H1 (cell line): ENCODE measurements at regions not wholly inside any gene's neighbourhood (a gene's known extent, or its start where the extent isn't known, plus 50 kb on each side); places are given as distances from the start of the nearest gene placed in this dataset.

ENCODE experiments used
- CTCF ChIA-PET: fragments of 300-600 bp; sonication (Branson Sonifier 250); formaldehyde crosslinking; loops from one replicate; lab custom pipeline; 2021; ENCODE audit not compliant: partially characterized antibody; lab: Charles Lee
- POLR2A ChIA-PET: fragments of 300-600 bp; sonication (Branson Sonifier 250); formaldehyde crosslinking; loops from one replicate; lab custom pipeline; 2021; ENCODE audit warnings: inconsistent platforms; ENCODE audit not compliant: partially characterized antibody; lab: Charles Lee
- DNase-seq, 2 experiments: peaks; one replicate each; pipeline versions ENCODE4 v3.0.0 to v3.0.0-alpha.2; 2010 to 2022; ENCODE audit warnings: low spot score in 2 of 2, low read depth in 1 of 2, mixed read lengths in 1 of 2
- FAIRE-seq: peaks from 2 replicates; lab custom pipeline; 2011; peaks lifted over from hg19 to GRCh38; lab: Jason Lieb, UNC
- H2AFZ ChIP-seq: 2 replicates; pipeline ENCODE4 v1.8.1; 2012; ENCODE audit warnings: low read length, inconsistent platforms
- H2AK5ac ChIP-seq: 2 replicates; pipeline ENCODE4 v1.6.1; 2013; ENCODE audit warnings: low read depth, low read length
- H2BK120ac ChIP-seq: replicated peaks from 2 replicates; pipeline ENCODE3; 2013; ENCODE audit warnings: low read depth, low read length, inconsistent platforms
- H2BK12ac ChIP-seq: 2 replicates; pipeline ENCODE4 v1.6.1; 2013; ENCODE audit warnings: low read depth, low read length
- H2BK15ac ChIP-seq: 2 replicates; pipeline ENCODE4 v1.6.1; 2013; ENCODE audit warnings: low read length
- H2BK20ac ChIP-seq: 2 replicates; pipeline ENCODE4 v1.6.1; 2013; ENCODE audit warnings: low read length
- H2BK5ac ChIP-seq: 2 replicates; pipeline ENCODE4 v1.6.1; 2013; ENCODE audit warnings: low read depth, low read length
- H3K14ac ChIP-seq: 2 replicates; pipeline ENCODE4 v1.6.1; 2013; ENCODE audit warnings: inconsistent platforms; ENCODE audit not compliant: insufficient read length
- H3K18ac ChIP-seq: 2 replicates; pipeline ENCODE4 v1.6.1; 2013; ENCODE audit warnings: low read length; ENCODE audit errors: extremely low read depth
- H3K23ac ChIP-seq: 2 replicates; pipeline ENCODE4 v1.6.1; 2013; ENCODE audit warnings: inconsistent platforms; ENCODE audit not compliant: insufficient read length
- H3K23me2 ChIP-seq: 2 replicates; pipeline ENCODE4 v1.6.1; 2013; ENCODE audit warnings: low read depth, low read length
- H3K27ac ChIP-seq: 2 replicates; pipeline ENCODE4 v1.6.1; 2011; ENCODE audit warnings: low read depth, low read length, inconsistent platforms
- H3K27me3 ChIP-seq, 4 experiments: replicated peaks in 1 of 4; 1 replicate in 1 of 4; 2 replicates in 3 of 4; pipeline versions ENCODE4 v1.6.1 to v1.8.1; 2011 to 2013; ENCODE audit warnings: low read length in 3 of 4, mild to moderate bottlenecking in 3 of 4, inconsistent platforms in 2 of 4, mixed read lengths in 2 of 4, moderate library complexity in 1 of 4; ENCODE audit not compliant: control insufficient read depth in 3 of 4, insufficient read depth in 3 of 4; ENCODE audit errors: extremely low read depth in 1 of 4
- H3K36me3 ChIP-seq, 4 experiments: 2 replicates each; pipeline versions ENCODE4 v1.6.1 to v1.8.1; 2011 to 2013; ENCODE audit warnings: mild to moderate bottlenecking in 4 of 4, low read length in 3 of 4, moderate library complexity in 2 of 4, control low read depth in 1 of 4, inconsistent platforms in 1 of 4; ENCODE audit not compliant: insufficient read depth in 4 of 4, control insufficient read depth in 2 of 4
- H3K4ac ChIP-seq: replicated peaks from 2 replicates; pipeline ENCODE3; 2013; ENCODE audit warnings: low read length, low read depth, mixed read lengths, inconsistent platforms; ENCODE audit not compliant: insufficient read length
- H3K4me1 ChIP-seq, 4 experiments: replicated peaks in 1 of 4; 1 replicate in 1 of 4; 2 replicates in 3 of 4; pipeline versions ENCODE4 v1.6.1 to v1.8.1; 2011 to 2013; ENCODE audit warnings: low read length in 3 of 4, inconsistent platforms in 2 of 4, mixed read lengths in 1 of 4; ENCODE audit not compliant: insufficient read depth in 4 of 4, control insufficient read depth in 3 of 4
- H3K4me2 ChIP-seq, 2 experiments: 2 replicates each; pipeline versions ENCODE4 v1.6.1 to v1.8.1; 2011 to 2013; ENCODE audit warnings: low read depth in 2 of 2, low read length in 2 of 2, control low read depth in 1 of 2, inconsistent platforms in 1 of 2, mild to moderate bottlenecking in 1 of 2; ENCODE audit not compliant: insufficient read depth in 1 of 2
- H3K4me3 ChIP-seq, 4 experiments: fragments of 200-600, 300-600 bp in 1 of 4; sonication (generic), shearing (Covaris generic), sonication (Bioruptor Twin) in 1 of 4; 2 replicates each; pipeline versions ENCODE4 v1.5.1 to v1.8.1; 2011 to 2016; ENCODE audit warnings: low read length in 4 of 4, low read depth in 3 of 4, control low read depth in 2 of 4, inconsistent platforms in 2 of 4, mild to moderate bottlenecking in 2 of 4, mixed read lengths in 1 of 4, moderate library complexity in 1 of 4; ENCODE audit not compliant: insufficient read depth in 2 of 4; ENCODE audit errors: extremely low read depth in 1 of 4
- H3K56ac ChIP-seq: replicated peaks from 2 replicates; pipeline ENCODE3; 2013; ENCODE audit warnings: low read depth, mild to moderate bottlenecking, mixed read lengths, low read length, inconsistent platforms; ENCODE audit not compliant: insufficient read length
- H3K79me1 ChIP-seq: 2 replicates; pipeline ENCODE4 v1.6.1; 2013; ENCODE audit warnings: low read depth, low read length, control low read depth
- H3K79me2 ChIP-seq, 2 experiments: 2 replicates each; pipeline versions ENCODE4 v1.6.1 to v1.8.1; 2012 to 2013; ENCODE audit warnings: low read length in 2 of 2, mild to moderate bottlenecking in 2 of 2, inconsistent platforms in 1 of 2; ENCODE audit not compliant: insufficient read depth in 2 of 2, control insufficient read depth in 1 of 2
- H3K9ac ChIP-seq, 4 experiments: replicated peaks in 1 of 4; 1 replicate in 1 of 4; 2 replicates in 3 of 4; pipeline versions ENCODE4 v1.6.1 to v1.8.1; 2011 to 2013; ENCODE audit warnings: low read depth in 3 of 4, low read length in 3 of 4, control low read depth in 2 of 4, mild to moderate bottlenecking in 2 of 4, moderate library complexity in 2 of 4, inconsistent platforms in 1 of 4; ENCODE audit errors: extremely low read depth in 1 of 4
- H3K9me3 ChIP-seq, 2 experiments: 2 replicates each; pipeline versions ENCODE4 v1.6.1 to v1.8.1; 2012 to 2013; ENCODE audit warnings: mild to moderate bottlenecking in 2 of 2, moderate library complexity in 2 of 2, control low read depth in 1 of 2, inconsistent platforms in 1 of 2, low read depth in 1 of 2, low read length in 1 of 2, mixed read lengths in 1 of 2; ENCODE audit not compliant: insufficient read depth in 2 of 2
- H4K20me1 ChIP-seq, 2 experiments: replicated peaks in 1 of 2; 2 replicates each; pipeline versions ENCODE3 to v1.8.1; 2011 to 2013; ENCODE audit warnings: inconsistent platforms in 2 of 2, low read length in 2 of 2, mild to moderate bottlenecking in 1 of 2; ENCODE audit not compliant: insufficient read depth in 2 of 2, control insufficient read depth in 1 of 2
- H4K5ac ChIP-seq: 2 replicates; pipeline ENCODE4 v1.6.1; 2013; ENCODE audit warnings: low read length, low read depth, mixed read lengths, inconsistent platforms; ENCODE audit not compliant: insufficient read length
- H4K8ac ChIP-seq: 2 replicates; pipeline ENCODE4 v1.8.0; 2013; ENCODE audit warnings: mild to moderate bottlenecking, moderate library complexity, low read length, inconsistent platforms; ENCODE audit not compliant: insufficient read depth; ENCODE audit errors: extremely low read depth
- H4K91ac ChIP-seq: replicated peaks from 2 replicates; pipeline ENCODE3; 2013; ENCODE audit warnings: low read length, mixed read lengths, inconsistent platforms; ENCODE audit not compliant: insufficient read length
- ASH2L ChIP-seq: fragments of 200-600, 300-600 bp; sonication (generic); IDR thresholded peaks from one replicate; pipeline ENCODE4 v1.7.1; 2017; ENCODE audit warnings: low read length
- BACH1 ChIP-seq: IDR thresholded peaks from 2 replicates; pipeline ENCODE4 v1.6.1; 2012; ENCODE audit warnings: low read length, improper control_type of control experiment
- FOSL1 ChIP-seq: IDR thresholded peaks from 2 replicates; pipeline ENCODE4 v1.6.1; 2011; ENCODE audit warnings: mild to moderate bottlenecking, low read depth, low read length, moderate library complexity; ENCODE audit not compliant: insufficient read depth
- GTF2F1 ChIP-seq: IDR thresholded peaks from 2 replicates; pipeline ENCODE4 v1.6.1; 2012; ENCODE audit warnings: low read depth, low read length, improper control_type of control experiment, borderline replicate concordance
- HDAC6 ChIP-seq: IDR thresholded peaks from one replicate; pipeline ENCODE4 v1.7.1; 2012; ENCODE audit warnings: low read depth, mild to moderate bottlenecking, inconsistent platforms, low read length, moderate library complexity
- JUND ChIP-seq: IDR thresholded peaks from 2 replicates; pipeline ENCODE4 v1.6.1; 2011; ENCODE audit warnings: mild to moderate bottlenecking, improper control_type of control experiment, low read length
- KDM4A ChIP-seq: IDR thresholded peaks from one replicate; pipeline ENCODE4 v1.7.1; 2012; ENCODE audit warnings: low read depth, mild to moderate bottlenecking, moderate library complexity, low read length, inconsistent platforms; ENCODE audit not compliant: severe bottlenecking
- PHF8 ChIP-seq: fragments of 200-600 bp; sonication (generic); conservative IDR thresholded peaks from 2 replicates; pipeline ENCODE4 v1.7.1; 2012; ENCODE audit warnings: low read depth, mild to moderate bottlenecking, inconsistent platforms, low read length, moderate library complexity
- POLR2A ChIP-seq, 2 experiments: IDR thresholded peaks; 1 replicate in 1 of 2; 2 replicates in 1 of 2; pipeline ENCODE4 v1.6.1; 2011; ENCODE audit warnings: low read depth in 2 of 2, low read length in 2 of 2, mild to moderate bottlenecking in 2 of 2; ENCODE audit errors: control extremely low read depth in 1 of 2
- POLR2AphosphoS5 ChIP-seq: IDR thresholded peaks from 2 replicates; pipeline ENCODE4 v1.6.1; 2011; ENCODE audit warnings: low read depth, low read length
- RAD21 ChIP-seq, 2 experiments: IDR thresholded peaks in 1 of 2; conservative IDR thresholded peaks in 1 of 2; 2 replicates each; pipeline ENCODE4 v1.6.1; 2011; ENCODE audit warnings: low read depth in 2 of 2, low read length in 2 of 2, improper control_type of control experiment in 1 of 2, inconsistent platforms in 1 of 2, mild to moderate bottlenecking in 1 of 2, moderate library complexity in 1 of 2
- RFX5 ChIP-seq: IDR thresholded peaks from 2 replicates; pipeline ENCODE4 v1.6.1; 2011; ENCODE audit warnings: low read depth, low read length, improper control_type of control experiment, borderline replicate concordance
- RNF2 ChIP-seq: fragments of 200-900, 300-1000 bp; sonication (generic); IDR thresholded peaks from 2 replicates; pipeline ENCODE4 v1.7.1; 2016; ENCODE audit warnings: borderline replicate concordance, low read depth, mild to moderate bottlenecking, antibody characterized with exemption, low read length; ENCODE audit not compliant: poor library complexity, severe bottlenecking; ENCODE audit errors: missing control alignments
- TBP ChIP-seq: IDR thresholded peaks from 2 replicates; pipeline ENCODE4 v1.6.1; 2011; ENCODE audit warnings: low read depth, low read length, improper control_type of control experiment
- WGBS, 2 experiments: shearing (Covaris generic) in 1 of 2; methylation state at CpG; one replicate each; pipeline versions ENCODE4 v1.1.6 to v1.1.7; 2013 to 2015; ENCODE audit warnings: low lambda C conversion rate in 2 of 2, mixed read lengths in 2 of 2, inconsistent platforms in 1 of 2, low coverage in 1 of 2, missing lambda C conversion rate in 1 of 2; ENCODE audit not compliant: insufficient replicate concordance in 2 of 2, insufficient coverage in 1 of 2, insufficient read length in 1 of 2; ENCODE audit errors: extremely low coverage in 1 of 2, missing lambda C conversion rate in 1 of 2; 5-methylcytosine and 5-hydroxymethylcytosine counted together

DNA sequence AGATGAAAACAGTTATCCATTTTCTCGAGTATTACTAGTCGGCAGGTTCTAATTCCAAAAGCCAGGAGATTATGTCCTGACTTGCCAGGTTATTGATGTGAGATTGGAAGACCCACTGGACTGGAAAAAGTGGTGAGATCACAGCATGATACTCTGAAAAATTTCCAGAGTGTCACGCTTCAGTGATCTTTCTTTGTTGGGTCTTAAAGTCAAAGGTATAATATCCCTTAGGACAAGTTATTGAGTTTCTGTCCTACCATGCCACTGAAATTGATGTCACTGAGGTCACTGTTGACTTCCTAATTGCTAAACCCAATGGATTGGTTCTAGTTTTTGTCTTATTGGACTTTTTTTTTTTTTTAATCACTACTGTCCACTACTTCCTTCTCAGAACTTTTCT is 104.5 kb upstream of the GRAMD1B start:
- H4K5ac ChIP-seq, result no peak overlapping the region
- DNase-seq, result no peak
- H3K4ac ChIP-seq, result no peak overlapping the region
- H2BK15ac ChIP-seq, result no peak overlapping the region
- no peak overlapping the region for H2BK5ac ChIP-seq
- H3K79me2 ChIP-seq, result no peaks in the 10 kb centered on the region
- no peaks in the 10 kb centered on the region for H3K27me3 ChIP-seq
- H2BK120ac ChIP-seq, result no peak overlapping the region
- WGBS, 2 experiments, result 89% methylated on average over 3 of the region's 3 CpGs; no CpG with 5 or more reads in 1 of the 2 experiments
- no peak overlapping the region for H2AFZ ChIP-seq
- H2BK20ac ChIP-seq, result no peak overlapping the region
- no peaks in the 10 kb centered on the region for H3K36me3 ChIP-seq
- no peak for FAIRE-seq
- TF ChIP-seq BACH1 (no peak), RNF2 (no peak), POLR2A (IDR thresholded peaks at IDR 0.05; ENCODE audit: control extremely low read depth in 1 of 2, low read depth in 2 of 2, low read length in 2 of 2) (no peak), PHF8 (no peak), JUND (no peak), FOSL1 (no peak), TBP (no peak), GTF2F1 (no peak), RFX5 (no peak), RAD21 (IDR thresholded peaks at IDR 0.05 in 1 of 2, conservative IDR thresholded peaks at IDR 0.05 in 1 of 2; ENCODE audit: low read depth in 2 of 2, low read length in 2 of 2) (no peak), POLR2AphosphoS5 (no peak), ASH2L (no peak), KDM4A (no peak), HDAC6 (no peak)
- no peaks in the 10 kb centered on the region for H4K20me1 ChIP-seq
- H3K9me3 ChIP-seq, result no peaks in the 10 kb centered on the region
- no peak overlapping the region for H3K56ac ChIP-seq
- no peak overlapping the region for H2BK12ac ChIP-seq
- H3K9ac ChIP-seq, result no peak overlapping the region
- CTCF ChIA-PET, result interaction anchor here (0.7 kb wide), 1 partner anchor 85 kb away, joined by 3 read pairs; no protein-coding TSS in a partner anchor
- no peaks in the 10 kb centered on the region for H3K23me2 ChIP-seq
- H3K4me2 ChIP-seq, result no peak overlapping the region
- H3K23ac ChIP-seq, result no peak overlapping the region
- H4K8ac ChIP-seq, result no peak overlapping the region
- no peak overlapping the region for H3K18ac ChIP-seq
- H3K79me1 ChIP-seq, result no peaks in the 10 kb centered on the region
- POLR2A ChIA-PET, result no interaction called here
- no peak overlapping the region for H3K27ac ChIP-seq
- no peak overlapping the region for H4K91ac ChIP-seq
- no peak overlapping the region for H3K14ac ChIP-seq
- H3K4me1 ChIP-seq, result no peaks in the 10 kb centered on the region
- H2AK5ac ChIP-seq, result no peak overlapping the region
- H3K4me3 ChIP-seq, result no peak overlapping the region
